HG02884 (cell line): ENCODE measurements at regions not wholly inside any gene's neighbourhood (a gene's known extent, or its start where the extent isn't known, plus 50 kb on each side); places are given as distances from the start of the nearest gene placed in this dataset.
"Not testable (repeated sequence)": the region's sequence is repeated elsewhere in the genome, so short reads cannot be mapped to it uniquely, and the experiment has no call there.

Experiments used
- ATAC-seq: cut with Tn5 transposase; IDR thresholded peaks from one replicate; pipeline ENCODE4 v1.9.1; 2021; ENCODE audit warnings: mild to moderate bottlenecking, moderate library complexity; ENCODE audit not compliant: unreplicated experiment

DNA sequence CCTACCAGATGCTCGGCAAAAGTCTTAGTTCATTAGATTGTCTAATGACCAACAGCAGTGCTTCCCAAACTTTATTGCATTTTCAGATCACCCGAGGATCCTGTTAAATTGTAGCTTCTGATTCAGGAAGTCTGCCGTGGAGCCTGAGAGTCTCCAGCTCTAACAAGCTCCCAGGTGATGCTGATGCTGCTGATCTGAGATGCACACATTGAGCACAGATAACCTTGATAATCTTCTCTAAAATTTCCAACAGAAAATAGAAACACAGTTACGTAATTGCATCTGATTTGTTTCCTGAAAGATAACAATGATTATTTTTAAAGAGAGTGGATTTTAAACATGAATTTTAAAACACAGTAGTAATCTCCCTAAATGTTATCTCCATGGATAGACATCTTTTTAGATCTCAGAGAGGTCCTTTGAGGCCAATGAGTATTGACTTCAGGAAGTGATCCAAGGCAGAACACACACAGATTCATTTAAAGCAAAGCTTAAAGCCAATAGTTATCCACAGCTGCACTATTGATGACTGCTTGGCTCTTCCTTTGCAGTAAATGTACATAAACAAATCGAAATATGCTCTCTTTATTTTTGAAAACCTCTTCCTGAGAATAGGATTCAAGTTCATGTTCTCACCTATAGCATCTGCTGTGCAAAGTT, 122.8 kb upstream of the TNPO1 start:
- no peak for ATAC-seq

DNA sequence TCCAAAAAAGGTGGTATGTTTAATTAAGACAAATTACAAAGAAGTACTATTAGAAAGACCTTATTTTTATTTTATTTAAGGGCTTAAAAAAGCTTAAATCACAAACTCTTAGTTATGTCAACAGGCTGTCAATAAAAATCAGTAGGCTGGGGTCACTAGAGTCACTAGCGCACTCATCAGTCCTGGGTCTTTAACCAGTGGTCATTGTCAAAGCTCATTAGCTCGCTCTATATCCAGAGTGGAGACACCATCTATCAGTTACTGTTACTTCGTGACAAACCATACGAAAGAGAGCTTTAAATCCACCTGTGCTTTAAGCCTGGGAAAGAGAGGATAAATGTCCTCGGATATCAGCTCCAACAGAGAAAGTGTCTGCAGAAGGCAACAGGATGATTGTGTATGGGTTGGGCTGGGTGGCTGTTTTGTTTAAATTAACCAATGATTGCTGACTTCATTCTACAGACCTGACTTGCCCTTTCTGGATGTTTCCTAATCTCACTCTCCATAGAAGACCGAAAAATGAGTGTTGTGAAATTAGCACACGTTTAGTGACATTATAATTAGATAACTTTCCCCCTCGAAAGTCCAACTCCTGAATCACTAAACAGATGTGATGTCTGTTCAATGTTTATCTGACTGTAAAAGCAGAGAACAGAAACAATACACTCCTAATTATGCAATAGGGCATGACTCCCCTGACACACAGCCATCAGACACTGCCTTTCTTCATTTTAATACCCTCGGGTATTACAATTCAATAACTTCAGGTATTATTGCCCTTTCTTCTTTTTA, 123.6 kb upstream of the TNPO1 start:
- ATAC-seq: no peak

DNA sequence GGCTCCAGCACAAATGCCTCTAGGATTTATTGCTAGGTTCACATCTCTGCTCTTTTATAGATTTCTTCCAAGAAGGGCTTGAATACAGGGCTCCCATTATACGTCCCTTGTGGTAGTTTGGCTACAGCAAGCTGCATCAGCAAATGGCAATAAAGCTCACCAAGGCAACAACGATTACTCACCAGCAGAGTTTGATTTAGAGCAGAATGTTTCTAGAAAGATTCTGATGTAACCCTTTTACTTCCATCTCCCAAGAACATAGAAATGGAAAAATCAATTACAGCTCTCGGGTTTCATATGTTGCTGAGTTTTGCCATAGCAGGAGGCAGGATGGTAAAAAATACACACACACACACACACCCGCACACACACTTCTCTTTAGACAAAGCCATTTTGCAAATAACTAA, 124.2 kb upstream of the TNPO1 start:
- no peak for ATAC-seq

DNA sequence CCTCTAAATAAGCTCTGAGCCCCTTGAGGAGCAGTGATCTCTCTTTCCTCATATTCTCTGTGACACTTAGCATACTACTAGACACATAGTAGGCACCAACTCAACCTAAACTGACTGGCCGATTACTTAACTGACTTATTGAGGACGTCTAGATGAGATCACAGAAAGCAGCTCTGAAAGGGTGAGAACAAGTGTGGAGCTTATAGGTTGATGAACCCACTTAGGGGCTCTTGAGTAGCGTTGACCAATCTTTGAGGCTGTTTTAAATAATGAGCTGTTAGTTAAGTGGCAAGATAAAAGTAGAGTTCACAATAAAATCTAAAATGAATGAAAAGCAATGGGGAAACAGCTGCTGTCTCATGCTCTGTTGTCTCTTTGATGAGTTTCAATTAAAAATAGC, 124.7 kb upstream of the TNPO1 start:
- no peak for ATAC-seq

DNA sequence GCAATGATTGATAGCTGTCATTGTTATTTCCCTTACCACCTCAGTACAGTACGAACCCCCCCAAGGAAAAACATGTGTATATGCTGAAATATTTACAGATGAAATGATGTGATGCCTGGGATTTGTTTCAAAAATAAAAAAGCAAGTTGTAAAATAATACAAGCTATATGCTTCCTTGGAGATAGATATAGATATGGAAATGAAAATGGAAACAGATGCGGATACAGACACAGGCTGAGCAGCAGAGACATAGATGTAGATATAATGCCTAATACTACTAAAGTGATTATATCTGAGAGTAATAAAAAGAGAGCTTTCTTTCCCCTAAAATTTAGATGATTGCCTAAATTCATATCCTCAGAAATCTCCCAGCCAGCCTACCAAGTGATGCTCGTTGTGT, 127.5 kb upstream of the TNPO1 start:
- ATAC-seq: no peak

DNA sequence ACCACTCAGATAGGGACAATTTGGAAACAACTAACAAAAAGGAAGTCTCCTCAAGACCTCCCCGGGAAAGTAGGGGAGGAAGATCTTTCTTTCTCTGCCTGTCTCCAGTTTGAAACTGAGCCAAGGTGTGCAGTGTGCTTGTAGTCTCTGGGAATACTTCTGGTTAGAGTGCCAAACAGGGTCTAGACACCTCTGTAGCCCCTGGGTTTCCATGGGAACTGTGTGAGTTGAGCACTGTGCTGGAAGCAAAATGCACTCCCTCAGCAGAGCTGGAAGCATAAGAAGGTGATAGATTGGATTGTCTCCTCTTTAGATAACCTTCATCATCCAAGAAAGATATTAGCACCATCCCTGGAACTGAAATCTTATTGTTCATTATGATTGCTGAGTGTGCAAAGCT, 129.2 kb upstream of the TNPO1 start:
- no peak for ATAC-seq

DNA sequence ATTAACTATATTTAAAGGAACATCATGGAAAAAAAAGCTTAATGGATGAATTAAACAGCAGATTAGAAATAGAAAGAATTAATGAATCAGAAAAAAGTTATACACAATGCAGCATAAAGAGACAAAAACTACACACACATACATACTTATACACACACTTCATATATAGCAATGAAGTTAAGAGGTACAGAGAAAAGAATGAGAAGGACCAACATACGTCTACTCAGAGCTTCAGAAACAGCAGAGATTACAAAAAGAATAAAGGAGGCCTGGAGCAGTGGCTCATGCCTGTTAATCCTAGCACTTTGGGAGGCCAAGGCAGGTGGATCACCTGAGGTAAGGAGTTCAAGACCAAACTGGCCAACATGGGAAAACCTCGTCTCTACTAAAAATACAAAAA, 133.9 kb upstream of the TNPO1 start:
- no peak for ATAC-seq

DNA sequence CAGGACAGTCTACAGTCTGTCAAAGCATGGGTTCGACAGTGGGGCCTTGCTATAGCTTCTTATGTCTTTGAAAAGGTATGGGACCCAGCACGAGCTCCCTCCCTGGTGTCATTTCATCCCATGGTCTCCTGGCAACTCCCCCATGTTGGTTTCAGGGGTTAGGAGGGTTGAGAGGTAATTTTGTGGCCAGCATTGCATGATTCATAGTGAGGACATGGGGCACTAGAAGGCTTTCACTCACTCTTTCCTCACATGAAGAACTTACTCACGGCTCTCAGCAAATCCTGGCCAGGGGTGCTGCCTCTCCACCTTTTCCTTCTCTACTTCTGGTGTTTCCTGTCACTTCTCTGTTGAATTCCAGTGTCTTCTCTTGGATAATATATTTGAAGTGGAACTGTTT, 134.7 kb upstream of the TNPO1 start:
- no peak for ATAC-seq

DNA sequence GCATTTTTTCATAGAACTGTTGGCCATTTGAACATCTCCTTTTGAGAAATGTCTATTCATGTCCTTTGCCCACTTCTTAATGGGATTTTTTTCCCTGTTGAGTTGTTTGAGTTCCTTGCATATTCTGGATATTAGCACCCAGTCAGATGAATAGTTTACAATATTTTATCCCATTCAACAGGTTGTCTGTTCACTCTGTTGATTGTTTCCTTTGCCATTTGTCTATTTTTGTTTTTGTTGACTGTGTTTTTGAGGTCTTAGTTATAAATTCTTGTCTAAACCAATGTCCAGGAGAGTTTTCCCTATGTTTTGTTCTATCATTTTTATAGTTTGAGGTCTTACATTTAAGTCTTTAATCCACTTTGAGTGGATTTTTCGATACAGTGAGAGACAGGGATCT, 139.0 kb upstream of the TNPO1 start:
- ATAC-seq: no peak

DNA sequence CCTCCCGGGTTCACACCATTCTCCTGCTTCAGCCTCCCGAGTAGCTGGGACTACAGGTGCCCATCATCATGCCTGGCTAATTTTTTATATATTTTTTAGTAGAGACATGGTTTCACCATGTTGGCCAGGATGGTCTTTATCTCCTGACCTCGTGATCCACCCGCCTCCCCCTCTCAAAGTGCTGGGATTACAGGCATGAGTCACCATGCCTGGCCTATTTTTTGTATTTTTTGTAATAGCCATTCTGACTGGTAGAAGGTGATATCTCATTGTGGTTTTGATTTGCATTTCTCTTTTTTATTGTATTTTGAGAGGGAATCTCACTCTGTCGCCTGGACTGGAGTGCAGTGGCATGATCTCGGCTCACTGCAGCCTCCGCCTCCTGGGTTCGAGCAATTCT, 139.6 kb upstream of the TNPO1 start:
- ATAC-seq: not testable (repeated sequence)

DNA sequence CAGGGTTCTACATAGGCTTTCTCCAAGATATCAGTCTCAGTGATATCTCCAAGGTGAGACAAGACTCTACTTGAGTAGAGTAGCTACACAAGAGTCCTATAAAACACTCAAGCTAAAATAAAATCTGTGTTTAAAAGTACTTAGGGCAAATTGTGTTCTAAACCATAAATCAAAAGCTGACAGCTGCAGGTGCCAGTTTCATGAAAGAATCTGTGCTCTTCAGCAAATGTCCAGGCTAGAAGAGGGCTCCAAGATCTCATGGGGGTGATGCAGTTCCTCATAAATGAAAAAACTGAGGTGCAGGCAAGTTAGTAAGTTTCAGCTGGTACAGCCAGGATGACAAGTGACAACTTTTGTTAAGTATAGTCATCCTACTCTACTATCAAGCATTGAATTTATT, 142.8 kb upstream of the TNPO1 start:
- ATAC-seq: no peak

DNA sequence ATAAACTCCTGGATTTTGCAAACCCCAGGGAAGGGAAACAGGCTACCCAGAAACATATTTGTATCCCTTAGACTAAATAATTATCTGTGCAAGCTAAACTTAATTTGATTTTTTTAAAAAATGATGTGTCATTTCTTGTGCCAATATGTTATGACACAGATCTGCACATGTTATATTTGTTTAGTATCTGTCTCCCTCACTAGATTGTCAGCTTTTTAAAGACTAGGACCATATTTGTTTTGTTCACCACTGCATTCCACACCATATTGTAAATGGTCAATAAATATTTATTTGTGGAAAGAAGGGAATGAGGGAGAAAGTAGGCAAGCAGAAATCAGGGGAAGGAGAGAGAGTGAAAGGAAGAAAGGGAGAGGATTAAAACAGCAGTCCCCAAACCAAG, 143.3 kb upstream of the TNPO1 start:
- no peak for ATAC-seq

DNA sequence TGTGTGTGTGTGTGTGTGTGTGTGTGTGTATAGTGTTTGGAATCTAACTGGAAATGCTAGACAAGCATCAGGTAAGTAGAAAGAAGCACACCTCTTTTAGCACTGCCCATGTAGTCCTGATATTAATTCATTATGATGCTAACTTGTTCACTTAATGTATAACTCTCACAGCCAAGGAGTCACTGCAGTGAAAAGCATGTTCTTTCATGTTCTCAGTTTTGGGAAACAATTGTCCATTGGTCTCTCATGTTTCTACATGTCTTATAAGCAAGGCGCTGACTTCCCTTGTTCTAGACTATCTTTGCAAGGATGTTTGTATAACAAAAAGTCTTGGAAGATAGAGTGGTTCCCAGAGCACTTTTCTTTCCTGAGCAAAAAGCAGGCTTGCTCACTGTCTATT, 148.8 kb upstream of the TNPO1 start:
- no peak for ATAC-seq

DNA sequence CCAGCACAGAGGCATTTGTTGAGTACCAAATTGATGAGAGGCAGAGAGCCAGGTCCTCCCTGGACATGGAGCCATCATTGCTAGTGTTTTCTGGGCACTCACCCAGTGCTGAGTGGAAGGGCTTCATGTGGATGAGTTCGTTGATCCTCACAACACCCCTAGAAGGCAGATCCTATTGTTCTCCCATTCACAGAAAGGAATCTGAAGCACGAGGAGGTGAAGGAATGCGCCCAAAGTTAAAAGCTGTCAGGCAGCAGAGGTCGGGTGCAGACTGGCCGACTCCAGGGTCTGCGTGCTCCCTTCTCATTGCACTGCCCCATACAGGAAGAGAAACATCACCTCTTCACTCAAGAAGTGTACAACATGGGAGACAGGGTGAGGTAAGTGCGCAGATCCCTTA, 153.5 kb upstream of the TNPO1 start:
- no peak for ATAC-seq

DNA sequence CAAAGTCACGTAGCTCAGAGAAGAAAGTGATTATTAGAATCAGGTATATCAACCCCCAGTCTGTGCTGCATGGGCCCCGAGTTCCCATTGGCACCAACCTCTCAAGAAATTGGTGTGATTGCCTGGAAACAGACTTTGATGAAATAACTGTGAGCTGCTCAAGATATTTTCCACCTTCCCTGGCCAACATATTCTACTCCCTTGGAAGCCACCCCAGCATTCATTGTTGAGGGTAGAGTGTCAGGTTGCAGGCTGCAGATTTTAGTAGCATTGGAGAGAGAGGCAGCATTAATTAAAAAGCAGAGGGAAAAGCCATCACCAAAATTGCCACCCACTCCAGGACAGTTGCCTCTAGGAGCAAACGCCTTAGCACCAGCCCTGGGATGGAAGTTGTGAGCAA, 154.2 kb upstream of the TNPO1 start:
- no peak for ATAC-seq

DNA sequence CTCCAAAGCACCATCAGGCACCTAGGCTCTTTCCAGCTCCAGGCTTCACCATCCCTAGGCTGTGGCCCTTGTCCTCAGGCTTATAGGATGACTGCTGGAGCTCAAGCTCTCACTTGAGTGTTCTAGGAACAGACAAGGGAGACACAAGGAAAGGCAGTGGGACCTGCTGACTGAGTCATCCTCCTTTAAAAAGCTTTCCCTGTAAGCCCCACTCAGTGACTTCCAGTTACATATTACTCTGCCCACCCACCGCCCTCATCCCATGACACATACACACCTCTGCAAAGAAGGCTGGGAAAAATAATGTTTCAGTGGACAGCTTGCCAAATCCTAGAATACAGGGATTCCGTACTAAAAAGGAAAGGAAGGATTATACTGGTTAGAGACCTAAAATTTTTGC, 154.2 kb upstream of the ZNF366 start:
- no peak for ATAC-seq

DNA sequence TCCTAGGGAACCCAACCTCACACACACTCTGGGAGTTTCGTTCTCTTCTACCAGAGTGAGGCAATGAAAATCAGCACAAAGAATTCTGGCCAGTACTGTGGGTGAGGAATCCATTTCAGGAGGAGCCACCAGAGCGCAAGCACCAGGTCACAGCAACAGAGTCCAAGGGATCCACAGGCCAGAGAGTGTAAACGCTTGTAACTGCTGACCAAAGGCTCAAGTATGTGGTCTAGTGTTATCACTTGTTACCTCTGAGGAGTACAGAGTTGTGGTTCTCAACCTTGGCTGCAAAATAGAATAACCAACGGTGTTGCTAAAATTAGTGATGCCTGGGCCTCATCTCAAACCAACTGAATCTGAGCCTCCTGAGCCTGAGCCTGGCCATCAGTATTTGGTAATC, 152.5 kb upstream of the ZNF366 start:
- ATAC-seq: no peak

DNA sequence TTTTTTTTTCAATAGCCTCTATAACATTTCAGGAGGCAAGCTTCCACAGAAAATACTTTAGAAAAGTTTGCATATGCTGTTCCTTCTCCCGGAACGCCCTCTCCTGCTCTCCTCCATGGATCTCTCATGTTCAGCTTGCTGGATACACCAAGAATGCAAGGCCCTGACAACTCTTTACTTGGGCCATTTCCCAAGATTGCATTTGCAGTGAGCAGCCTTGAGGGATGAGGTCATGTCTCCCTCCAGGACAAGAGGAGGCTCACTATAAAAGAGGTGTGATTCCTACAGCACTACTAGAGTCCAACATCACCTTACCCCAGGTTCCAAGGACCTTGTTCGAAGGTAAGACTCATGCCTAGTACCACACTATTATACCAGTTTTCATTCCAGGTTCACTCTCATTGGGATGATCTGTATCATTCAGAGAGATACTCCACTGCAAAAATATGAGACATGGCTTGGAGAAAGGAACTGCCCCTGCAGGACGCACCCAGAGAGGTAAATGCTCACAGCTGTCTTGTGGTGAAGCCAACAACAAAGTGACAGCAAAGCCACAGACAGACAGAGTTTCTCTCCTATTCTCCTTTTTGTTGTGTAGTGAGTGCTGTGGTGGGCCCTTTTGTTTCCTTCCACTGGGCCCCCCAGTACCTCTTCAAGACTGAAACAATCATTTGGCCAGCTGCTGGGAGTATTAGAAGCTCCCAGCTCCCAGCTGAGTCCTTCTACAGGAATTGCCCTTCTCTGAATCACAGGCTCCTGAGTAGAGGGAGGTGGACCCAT, 151.7 kb upstream of the ZNF366 start:
- no peak for ATAC-seq

DNA sequence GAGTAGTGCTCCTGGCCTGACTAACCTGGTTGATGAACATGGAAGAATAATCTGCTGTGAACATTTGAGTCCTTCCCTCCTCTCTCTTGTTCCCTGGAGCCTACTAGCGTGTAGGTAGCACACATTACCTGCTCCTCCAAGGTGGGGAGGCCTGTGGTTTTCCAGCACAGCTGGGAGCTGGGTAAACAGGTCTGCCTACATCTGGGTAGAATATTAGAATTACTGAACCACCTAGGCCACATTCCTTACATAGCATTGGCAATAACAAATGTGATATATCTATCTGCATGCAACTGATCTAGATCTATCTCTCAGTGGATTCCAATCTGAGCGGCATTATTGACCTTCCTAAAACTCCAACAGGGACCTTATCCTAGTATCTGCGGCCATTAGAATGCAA, 151.0 kb upstream of the ZNF366 start:
- no peak for ATAC-seq

DNA sequence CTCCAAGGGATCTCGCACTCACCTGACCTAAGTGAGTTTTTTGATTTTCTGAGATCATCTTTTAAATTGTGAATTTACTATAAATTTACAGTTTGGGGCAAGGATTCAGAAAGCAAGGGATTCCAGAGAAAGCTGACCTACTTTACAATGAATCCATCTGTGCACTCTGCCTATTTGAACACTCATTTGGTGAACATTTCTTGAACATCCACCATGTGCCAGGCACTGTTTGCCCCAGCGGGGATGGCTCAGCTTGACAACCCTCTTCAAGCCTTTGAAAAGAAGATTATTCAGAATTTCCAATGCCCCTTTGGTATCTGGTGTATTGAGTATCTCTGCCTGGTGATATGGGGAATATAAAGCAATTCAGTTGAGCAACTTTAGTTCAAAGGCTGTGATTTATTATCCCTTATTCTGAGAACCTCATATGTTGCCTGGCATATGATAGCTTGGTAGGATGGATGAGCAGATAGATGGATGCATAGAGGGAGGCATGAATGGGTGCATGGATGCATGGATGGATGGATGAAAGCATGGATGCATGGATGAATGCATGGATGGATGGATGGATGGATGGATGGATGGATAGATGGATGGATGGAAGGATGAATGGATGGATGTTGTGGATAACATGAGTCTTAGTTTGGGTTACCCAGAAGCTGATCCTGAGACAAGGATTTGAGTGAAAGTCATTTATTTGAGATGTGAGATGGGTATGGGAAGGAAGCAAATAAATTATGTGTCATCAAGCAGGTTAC, 149.7 kb upstream of the ZNF366 start:
- no peak for ATAC-seq

DNA sequence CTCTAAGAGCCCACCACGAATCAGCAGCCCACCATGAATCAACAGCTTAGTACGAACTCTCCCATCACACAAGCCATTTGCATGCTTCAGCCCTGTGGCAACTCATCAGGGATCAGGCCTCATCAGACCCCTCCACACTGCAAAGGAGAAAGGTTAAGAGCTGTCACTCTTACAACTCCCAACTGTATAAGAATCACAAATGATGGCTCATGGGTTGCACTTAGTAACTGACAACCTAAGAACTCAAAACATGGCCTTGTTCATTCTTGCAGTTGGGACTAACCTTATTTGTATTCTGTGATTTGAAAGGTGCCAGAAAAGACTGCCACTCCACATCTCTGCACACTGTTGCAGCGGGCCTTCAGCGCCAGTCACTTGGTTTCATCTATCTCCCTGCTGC, 149.1 kb upstream of the ZNF366 start:
- no peak for ATAC-seq
